ENCODE measurements at regions not wholly inside any gene's neighbourhood (a gene's known extent, or its start where the extent isn't known, plus 50 kb on each side); places are given as distances from the start of the nearest gene placed in this dataset.

GRCh38 chr2:72024451-72025175 lies 123.0 kb downstream of the CYP26B1 start:
- TF ChIP-seq RAD21 (conservative IDR thresholded peaks at IDR 0.05) (no peak), CTCF (IDR thresholded peaks at IDR 0.05; ENCODE audit: poor library complexity, severe bottlenecking) (no peak), EZH2 (IDR thresholded peaks at IDR 0.05; ENCODE audit: borderline replicate concordance, insufficient read depth, low read length, poor library complexity, severe bottlenecking) (no peak), POLR2AphosphoS5 (IDR thresholded peaks at IDR 0.05) (no peak), TAF1 (IDR thresholded peaks at IDR 0.05; ENCODE audit: low read depth) (no peak)

Data from neural cell (in vitro differentiated cells).